SK-N-SH (cell line): ENCODE measurements at regions not wholly inside any gene's neighbourhood (a gene's known extent, or its start where the extent isn't known, plus 50 kb on each side); places are given as distances from the start of the nearest gene placed in this dataset.

Source experiments
- CTCF ChIA-PET: fragments of 300-600, 350-600 bp; formaldehyde crosslinking; extraction: SDS; loops from one replicate; lab custom pipeline; 2021; lab: Yijun Ruan, JAX
- POLR2A ChIA-PET: fragments of 350-600 bp; sonication (Branson Sonifier 250); formaldehyde crosslinking; extraction: SDS; loops from one replicate; lab custom pipeline; 2020; ENCODE audit warnings: antibody characterized with exemption, inconsistent platforms; lab: Yijun Ruan, JAX
- DNase-seq: peaks from one replicate; pipeline ENCODE4 v3.0.0; 2012
- H2AFZ ChIP-seq: fragments of 200-600 bp; sonication (generic); 2 replicates; pipeline ENCODE4 v1.8.1; 2016; ENCODE audit warnings: antibody characterized with exemption, mild to moderate bottlenecking, low read depth
- H3F3A ChIP-seq: fragments of 200-600 bp; sonication (generic); replicated peaks from 2 replicates; pipeline ENCODE3; 2016; ENCODE audit warnings: antibody characterized with exemption, mild to moderate bottlenecking; ENCODE audit not compliant: insufficient read depth
- H3K27ac ChIP-seq, 2 experiments: fragments of 200-500 bp in 1 of 2; fragments of 200-600 bp in 1 of 2; sonication (Bioruptor generic) in 1 of 2; sonication (generic), shearing (Covaris generic) in 1 of 2; 2 replicates each; pipeline versions ENCODE4 v1.5.1 to v1.6.1; 2014 to 2016; ENCODE audit warnings: low read depth in 2 of 2, inconsistent platforms in 1 of 2, low read length in 1 of 2, mild to moderate bottlenecking in 1 of 2, mixed read lengths in 1 of 2
- H3K27me3 ChIP-seq: fragments of 200-600 bp; sonication (generic), shearing (Covaris generic); 2 replicates; pipeline ENCODE4 v1.6.1; 2016; ENCODE audit warnings: mixed run types; ENCODE audit not compliant: insufficient read depth
- H3K36me3 ChIP-seq, 2 experiments: fragments of 200-500 bp in 1 of 2; fragments of 200-600 bp in 1 of 2; sonication (Bioruptor generic) in 1 of 2; sonication (generic) in 1 of 2; replicated peaks in 1 of 2; 2 replicates each; pipeline versions ENCODE3 to v1.5.1; 2014 to 2016; ENCODE audit warnings: low read length in 1 of 2, mild to moderate bottlenecking in 1 of 2; ENCODE audit not compliant: insufficient read depth in 2 of 2, control insufficient read depth in 1 of 2
- H3K4me1 ChIP-seq, 2 experiments: fragments of 200-500 bp in 1 of 2; fragments of 200-600 bp in 1 of 2; sonication (Bioruptor generic) in 1 of 2; sonication (generic), shearing (Covaris generic) in 1 of 2; 2 replicates each; pipeline versions ENCODE4 v1.5.1 to v1.6.1; 2014 to 2016; ENCODE audit warnings: low read depth in 1 of 2, low read length in 1 of 2, mixed run types in 1 of 2; ENCODE audit not compliant: insufficient read depth in 2 of 2, control insufficient read depth in 1 of 2
- H3K4me2 ChIP-seq: fragments of 200-600 bp; sonication (generic), shearing (Covaris generic); 2 replicates; pipeline ENCODE4 v1.6.1; 2017; ENCODE audit warnings: mixed run types
- H3K4me3 ChIP-seq, 2 experiments: fragments of 200-500 bp in 1 of 2; fragments of 200-600 bp in 1 of 2; sonication (Bioruptor generic) in 1 of 2; sonication (generic), shearing (Covaris generic) in 1 of 2; 2 replicates each; pipeline versions ENCODE4 v1.5.1 to v1.8.1; 2014 to 2016; ENCODE audit warnings: low read depth in 2 of 2, inconsistent platforms in 1 of 2, low read length in 1 of 2, mild to moderate bottlenecking in 1 of 2, mixed read lengths in 1 of 2, moderate library complexity in 1 of 2
- H3K79me2 ChIP-seq: fragments of 200-600 bp; sonication (generic); 2 replicates; pipeline ENCODE4 v1.8.1; 2017; ENCODE audit warnings: mild to moderate bottlenecking; ENCODE audit not compliant: insufficient read depth
- H3K9ac ChIP-seq: fragments of 200-600 bp; sonication (generic); 2 replicates; pipeline ENCODE4 v1.6.1; 2017; ENCODE audit warnings: mixed run types
- H3K9me2 ChIP-seq: fragments of 200-600 bp; sonication (generic); 2 replicates; pipeline ENCODE4 v1.6.1; 2017; ENCODE audit warnings: mixed run types
- H3K9me3 ChIP-seq: fragments of 200-600 bp; sonication (generic); 2 replicates; pipeline ENCODE4 v1.6.1; 2017; ENCODE audit warnings: mixed run types, mild to moderate bottlenecking, moderate library complexity
- H4K20me1 ChIP-seq: fragments of 200-600 bp; sonication (generic); 2 replicates; pipeline ENCODE4 v1.6.1; 2017; ENCODE audit warnings: mild to moderate bottlenecking, mixed run types; ENCODE audit not compliant: insufficient read depth
- CHD2 ChIP-seq: fragments of 150-350 bp; IDR thresholded peaks from 2 replicates; pipeline ENCODE4 v1.6.1; 2018; ENCODE audit warnings: low read length; ENCODE audit not compliant: partially characterized antibody
- ELF1 ChIP-seq: IDR thresholded peaks from 2 replicates; pipeline ENCODE4 v1.4.0; 2012
- EP300 ChIP-seq, 2 experiments: IDR thresholded peaks; 2 replicates each; pipeline versions ENCODE4 v1.4.0 to v1.6.1; 2012; ENCODE audit warnings: borderline replicate concordance in 1 of 2, low read depth in 1 of 2, low read length in 1 of 2
- EZH2phosphoT487 ChIP-seq: fragments of 200-600 bp; sonication (generic); IDR thresholded peaks from 2 replicates; pipeline ENCODE4 v1.6.1; 2017; ENCODE audit warnings: low read depth, mixed run types, mild to moderate bottlenecking, antibody characterized with exemption, moderate library complexity, borderline replicate concordance
- FOSL2 ChIP-seq: IDR thresholded peaks from 2 replicates; pipeline ENCODE4 v1.4.0; 2012; ENCODE audit warnings: low read depth, mild to moderate bottlenecking, moderate library complexity, borderline replicate concordance
- GABPA ChIP-seq: IDR thresholded peaks from 2 replicates; pipeline ENCODE4 v1.4.0; 2012; ENCODE audit warnings: low read depth, mild to moderate bottlenecking
- GATA2 ChIP-seq: sonication (generic); formaldehyde crosslinking; IDR thresholded peaks from 2 replicates; pipeline ENCODE4 v1.5.0; 2020; ENCODE audit warnings: mild to moderate bottlenecking, missing genetic modification reagents
- NRF1 ChIP-seq: IDR thresholded peaks from 2 replicates; pipeline ENCODE4 v1.6.1; 2012; ENCODE audit warnings: low read depth, mild to moderate bottlenecking, low read length
- POLR2AphosphoS5 ChIP-seq: IDR thresholded peaks from 2 replicates; pipeline ENCODE4 v1.6.1; 2012; ENCODE audit warnings: low read depth, low read length
- REST ChIP-seq: IDR thresholded peaks from 2 replicates; pipeline ENCODE4 v1.6.1; 2012; ENCODE audit warnings: mild to moderate bottlenecking, low read depth, low read length, moderate library complexity
- RXRA ChIP-seq: IDR thresholded peaks from 2 replicates; pipeline ENCODE4 v1.4.0; 2012; ENCODE audit warnings: low read depth, mild to moderate bottlenecking, borderline replicate concordance
- SMC3 ChIP-seq: IDR thresholded peaks from 2 replicates; pipeline ENCODE4 v1.6.1; 2012; ENCODE audit warnings: low read depth, low read length, improper control_type of control experiment
- TCF12 ChIP-seq: IDR thresholded peaks from 2 replicates; pipeline ENCODE4 v1.4.0; 2012
- TEAD4 ChIP-seq: IDR thresholded peaks from 2 replicates; pipeline ENCODE4 v1.4.0; 2012; ENCODE audit warnings: mild to moderate bottlenecking, borderline replicate concordance; ENCODE audit not compliant: insufficient read depth
- WGBS: methylation state at CpG from one replicate; pipeline ENCODE4 v1.1.6; 2017; ENCODE audit warnings: low lambda C conversion rate; 5-methylcytosine and 5-hydroxymethylcytosine counted together
- TF ChIP-seq, protein P1 (sequence below): fragments of 150-350 bp; IDR thresholded peaks from 2 replicates; pipeline ENCODE4 v1.6.1; 2016; ENCODE audit warnings: mild to moderate bottlenecking, low read depth, low read length

DNA sequence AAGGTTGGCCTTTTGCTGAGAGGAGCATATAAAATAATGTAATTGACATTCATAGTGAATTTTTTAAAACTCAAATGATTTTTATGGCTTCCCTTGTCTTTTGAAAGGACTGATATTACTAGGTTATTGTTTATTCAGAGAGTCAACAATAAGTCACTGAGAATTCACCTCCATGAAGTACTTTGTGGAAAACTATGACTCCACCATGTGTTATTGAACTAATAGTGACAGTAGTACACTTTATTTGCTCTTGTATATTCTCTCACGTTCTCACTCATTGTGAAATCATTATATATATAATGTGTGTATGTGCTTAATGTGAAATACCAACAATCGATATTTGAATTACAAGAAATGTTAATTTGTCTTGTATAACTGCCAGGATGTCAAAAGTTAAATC is 267.4 kb upstream of the CCDC179 start:
- Histone ChIP-seq H3K27ac (no peak overlapping the region), H3F3A (no peaks in the 10 kb centered on the region), H3K4me2 (no peak overlapping the region), H3K4me1 (no peaks in the 10 kb centered on the region), H3K9ac (no peak overlapping the region), H3K9me3 (no peaks in the 10 kb centered on the region), H3K27me3 (no peaks in the 10 kb centered on the region), H3K79me2 (no peaks in the 10 kb centered on the region), H3K36me3 (no peaks in the 10 kb centered on the region), H2AFZ (no peak overlapping the region), H4K20me1 (no peaks in the 10 kb centered on the region), H3K9me2 (no peaks in the 10 kb centered on the region), H3K4me3 (no peak overlapping the region)
- ChIA-PET CTCF (no interaction called here), POLR2A (no interaction called here)
- DNase-seq, result no peak
- TF ChIP-seq TCF12 (no peak), GATA2 (CRISPR knock-in tag) (no peak), FOSL2 (no peak), RXRA (no peak), REST (no peak), TEAD4 (no peak), ELF1 (no peak), SMC3 (no peak), EZH2phosphoT487 (no peak), CHD2 (no peak), GABPA (no peak), POLR2AphosphoS5 (no peak), NRF1 (no peak)
- TF ChIP-seq, protein P1, sequence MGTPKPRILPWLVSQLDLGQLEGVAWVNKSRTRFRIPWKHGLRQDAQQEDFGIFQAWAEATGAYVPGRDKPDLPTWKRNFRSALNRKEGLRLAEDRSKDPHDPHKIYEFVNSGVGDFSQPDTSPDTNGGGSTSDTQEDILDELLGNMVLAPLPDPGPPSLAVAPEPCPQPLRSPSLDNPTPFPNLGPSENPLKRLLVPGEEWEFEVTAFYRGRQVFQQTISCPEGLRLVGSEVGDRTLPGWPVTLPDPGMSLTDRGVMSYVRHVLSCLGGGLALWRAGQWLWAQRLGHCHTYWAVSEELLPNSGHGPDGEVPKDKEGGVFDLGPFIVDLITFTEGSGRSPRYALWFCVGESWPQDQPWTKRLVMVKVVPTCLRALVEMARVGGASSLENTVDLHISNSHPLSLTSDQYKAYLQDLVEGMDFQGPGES, result no peak
- 81% methylated on average over 2 of the region's 2 CpGs for WGBS

GRCh38 chr11:23134627-23135026 is 274.4 kb upstream of the CCDC179 start:
- CTCF ChIA-PET, result no interaction called here
- Histone ChIP-seq H3K4me1 (peaks cover 0 to 3% of the 10 kb centered on the region in 2 experiments; a peak in 1 of 4 replicates), H2AFZ (no peak overlapping the region), H3K36me3 (no peaks in the 10 kb centered on the region), H3K4me3 (no peak overlapping the region), H4K20me1 (no peaks in the 10 kb centered on the region), H3K27me3 (no peaks in the 10 kb centered on the region), H3K9me2 (no peaks in the 10 kb centered on the region), H3K9me3 (no peaks in the 10 kb centered on the region; the same call in 1 of the 2 replicates), H3K4me2 (no peak overlapping the region), H3K27ac (no peak overlapping the region), H3K9ac (no peak overlapping the region), H3F3A (no peaks in the 10 kb centered on the region), H3K79me2 (no peaks in the 10 kb centered on the region)
- POLR2A ChIA-PET, result no interaction called here
- DNase-seq, result no peak
- WGBS, result no CpG with 5 or more reads among the region's 3 CpGs
- TF ChIP-seq EP300 (IDR thresholded peaks at IDR 0.05; ENCODE audit: borderline replicate concordance in 1 of 2, low read depth in 1 of 2, low read length in 1 of 2), result no peak
